Brain microvascular endothelial cell (primary cell): ENCODE measurements at regions not wholly inside any gene's neighbourhood (a gene's known extent, or its start where the extent isn't known, plus 50 kb on each side); places are given as distances from the start of the nearest gene placed in this dataset.

Experiments used
- DNase-seq: peaks from one replicate; pipeline ENCODE4 v3.0.0-alpha.2; 2020
- H3K27ac ChIP-seq: fragments of 250-450 bp; sonication (Bioruptor Pico); 2 replicates; pipeline ENCODE4 v1.5.1; 2020; ENCODE audit warnings: mild to moderate bottlenecking, moderate library complexity
- H3K27me3 ChIP-seq: fragments of 250-450 bp; sonication (Bioruptor Pico); replicated peaks from 2 replicates; pipeline ENCODE4 v1.5.1; 2020; ENCODE audit warnings: mild to moderate bottlenecking
- H3K36me3 ChIP-seq: fragments of 250-450 bp; sonication (Bioruptor Pico); replicated peaks from 2 replicates; pipeline ENCODE4 v1.5.1; 2020; ENCODE audit warnings: mild to moderate bottlenecking
- H3K4me3 ChIP-seq: 2 replicates; pipeline ENCODE4 v1.5.1; 2011; ENCODE audit warnings: low read depth, mild to moderate bottlenecking, control low read depth, low read length, moderate library complexity
- in situ Hi-C: cut with HindIII; loops from 2 replicates; pipeline ENCODE4 v1.10.0; 2017; ENCODE audit warnings: low sequenced_read_pairs, low pct_ligation_motif_present
- TF ChIP-seq, protein P1 (sequence below): IDR thresholded peaks from 2 replicates; pipeline ENCODE4 v1.5.1; 2011; ENCODE audit warnings: low read depth, mild to moderate bottlenecking, moderate library complexity, low read length, control low read depth, inconsistent platforms; ENCODE audit errors: missing control alignments

DNA sequence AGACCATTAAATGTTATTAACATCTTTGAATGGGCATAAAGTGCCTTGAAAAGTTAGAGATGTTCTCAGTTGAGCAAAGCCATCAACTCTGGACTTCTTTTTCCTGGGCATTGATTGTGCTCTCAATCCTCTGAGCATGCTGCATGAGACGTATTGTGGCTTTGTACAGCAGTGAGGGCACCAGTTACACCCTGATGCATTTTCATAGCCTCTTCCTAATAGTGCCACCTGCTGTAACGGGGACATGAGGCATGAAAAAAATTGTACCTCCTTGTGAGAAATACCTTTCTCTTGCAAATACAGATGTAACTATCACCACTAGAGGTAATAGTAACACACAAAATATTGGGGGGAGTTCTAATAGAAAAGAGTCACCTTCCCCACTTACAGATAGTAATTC lies 697.5 kb downstream of the TMEM182 start:
- no peaks in the 10 kb centered on the region for H3K27me3 ChIP-seq
- no peak overlapping the region for H3K4me3 ChIP-seq
- TF ChIP-seq, protein P1, sequence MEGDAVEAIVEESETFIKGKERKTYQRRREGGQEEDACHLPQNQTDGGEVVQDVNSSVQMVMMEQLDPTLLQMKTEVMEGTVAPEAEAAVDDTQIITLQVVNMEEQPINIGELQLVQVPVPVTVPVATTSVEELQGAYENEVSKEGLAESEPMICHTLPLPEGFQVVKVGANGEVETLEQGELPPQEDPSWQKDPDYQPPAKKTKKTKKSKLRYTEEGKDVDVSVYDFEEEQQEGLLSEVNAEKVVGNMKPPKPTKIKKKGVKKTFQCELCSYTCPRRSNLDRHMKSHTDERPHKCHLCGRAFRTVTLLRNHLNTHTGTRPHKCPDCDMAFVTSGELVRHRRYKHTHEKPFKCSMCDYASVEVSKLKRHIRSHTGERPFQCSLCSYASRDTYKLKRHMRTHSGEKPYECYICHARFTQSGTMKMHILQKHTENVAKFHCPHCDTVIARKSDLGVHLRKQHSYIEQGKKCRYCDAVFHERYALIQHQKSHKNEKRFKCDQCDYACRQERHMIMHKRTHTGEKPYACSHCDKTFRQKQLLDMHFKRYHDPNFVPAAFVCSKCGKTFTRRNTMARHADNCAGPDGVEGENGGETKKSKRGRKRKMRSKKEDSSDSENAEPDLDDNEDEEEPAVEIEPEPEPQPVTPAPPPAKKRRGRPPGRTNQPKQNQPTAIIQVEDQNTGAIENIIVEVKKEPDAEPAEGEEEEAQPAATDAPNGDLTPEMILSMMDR: no peak
- H3K27ac ChIP-seq: no peak overlapping the region
- no peaks in the 10 kb centered on the region for H3K36me3 ChIP-seq
- DNase-seq: no peak
- in situ Hi-C loops: no loop called here

DNA sequence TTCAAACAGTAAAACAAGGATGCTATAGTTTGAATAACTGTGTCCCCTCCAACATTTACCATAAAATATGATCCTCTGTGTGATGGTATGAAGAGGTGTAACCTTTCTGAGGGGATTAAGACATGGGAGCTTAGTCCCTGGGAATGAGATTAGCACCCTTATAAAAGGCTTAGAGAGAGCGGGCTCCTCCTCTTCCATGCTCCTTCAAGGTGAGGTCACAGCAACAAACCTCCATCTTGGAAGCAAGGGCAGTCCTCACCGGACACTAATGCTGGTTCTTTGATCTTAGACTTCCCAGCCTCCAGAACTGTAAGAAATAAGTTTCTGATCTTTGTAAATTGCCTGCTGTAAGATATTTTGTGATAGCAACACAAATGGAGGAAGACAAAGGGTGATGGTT lies 700.3 kb downstream of the TMEM182 start:
- TF ChIP-seq, protein P1: no peak
- Histone ChIP-seq H3K36me3 (no peaks in the 10 kb centered on the region), H3K27ac (no peak overlapping the region), H3K27me3 (no peaks in the 10 kb centered on the region), H3K4me3 (no peak overlapping the region)
- no peak for DNase-seq
- in situ Hi-C loops: no loop called here

DNA sequence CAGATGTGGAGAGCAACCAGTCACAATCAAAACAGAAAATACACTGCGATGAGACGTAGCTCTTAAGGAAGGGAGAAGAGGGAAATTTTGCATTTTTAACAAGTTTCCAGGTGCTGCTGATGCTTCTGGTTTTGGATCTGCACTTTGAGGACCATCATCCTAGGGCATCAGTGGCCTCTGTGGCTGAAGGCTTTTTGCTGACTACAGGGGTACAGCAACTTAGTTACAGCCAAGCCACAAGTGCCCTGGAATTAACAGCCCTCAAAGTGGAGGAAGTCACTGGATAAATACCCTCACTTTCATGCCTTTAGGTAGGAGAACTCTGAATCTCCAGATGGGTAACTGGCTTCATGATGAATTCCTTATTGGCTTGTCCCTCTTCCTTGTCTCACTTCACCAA lies 700.9 kb downstream of the TMEM182 start:
- no peaks in the 10 kb centered on the region for H3K36me3 ChIP-seq
- in situ Hi-C loops: no loop called here
- no peaks in the 10 kb centered on the region for H3K27me3 ChIP-seq
- no peak overlapping the region for H3K4me3 ChIP-seq
- TF ChIP-seq, protein P1: no peak
- no peak for DNase-seq
- H3K27ac ChIP-seq: no peak overlapping the region

DNA sequence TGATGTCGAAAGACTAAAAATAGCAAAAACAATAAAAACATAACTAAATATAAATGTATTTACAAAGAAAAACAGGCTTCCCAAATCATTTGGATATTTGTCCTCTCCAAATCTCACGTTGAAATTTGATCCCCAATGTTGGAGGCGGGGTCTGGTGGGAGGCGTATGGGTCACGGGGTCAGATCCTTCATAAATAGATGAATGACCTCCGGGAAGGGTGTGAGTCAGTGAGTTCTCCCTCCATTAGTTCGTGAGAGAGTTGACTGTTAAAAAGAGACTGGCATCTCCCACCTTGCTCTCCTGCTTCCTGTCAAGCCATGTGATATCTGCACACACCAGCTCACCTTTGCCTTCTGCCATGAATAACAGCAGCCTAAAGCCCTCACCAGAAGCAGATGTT lies 703.0 kb downstream of the TMEM182 start:
- no peak overlapping the region for H3K4me3 ChIP-seq
- no peaks in the 10 kb centered on the region for H3K27me3 ChIP-seq
- H3K36me3 ChIP-seq: no peaks in the 10 kb centered on the region
- in situ Hi-C loops: no loop called here
- TF ChIP-seq, protein P1: no peak
- H3K27ac ChIP-seq: no peak overlapping the region
- no peak for DNase-seq

DNA sequence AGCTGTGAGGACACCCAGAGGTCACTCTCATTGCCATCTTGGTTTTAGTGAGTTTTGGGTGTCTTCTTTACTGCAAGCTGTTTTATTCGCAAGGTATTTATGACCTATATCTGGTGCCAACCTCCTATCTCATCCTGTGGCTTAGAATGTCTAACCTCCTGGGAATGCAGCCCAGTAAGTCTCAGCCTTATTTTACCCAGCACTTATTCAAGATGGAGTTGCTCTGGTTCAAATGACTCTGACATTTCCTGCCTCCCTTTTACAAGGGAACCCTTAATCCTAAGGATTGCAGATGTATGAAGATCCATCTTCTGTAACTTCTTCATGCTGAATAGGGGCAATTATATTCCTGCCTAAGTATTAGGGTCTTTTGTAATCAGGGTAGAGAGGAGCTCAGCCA lies 708.0 kb downstream of the TMEM182 start:
- in situ Hi-C loops: no loop called here
- TF ChIP-seq, protein P1: no peak

DNA sequence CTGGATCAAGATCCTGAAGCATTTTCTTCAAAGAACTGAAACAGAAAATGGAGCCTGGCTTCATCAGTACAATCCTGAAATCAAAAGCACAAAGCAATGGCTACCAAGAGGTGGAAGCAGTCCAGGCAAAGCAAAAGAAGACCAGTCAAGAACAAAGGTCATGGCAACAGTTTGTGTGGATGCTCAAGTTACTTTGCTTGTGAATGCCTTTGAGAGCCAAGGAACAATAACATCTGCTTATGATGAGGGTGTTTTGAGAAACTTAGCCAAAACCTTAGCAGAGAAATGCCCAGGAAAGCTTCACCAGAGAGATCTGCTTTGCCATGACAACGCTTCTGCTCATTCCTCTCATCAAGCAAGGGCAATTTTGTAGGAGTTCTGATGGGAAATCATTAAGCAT lies 723.1 kb downstream of the TMEM182 start:
- Histone ChIP-seq H3K27ac (no peak overlapping the region), H3K27me3 (no peaks in the 10 kb centered on the region), H3K36me3 (no peaks in the 10 kb centered on the region), H3K4me3 (no peak overlapping the region)
- TF ChIP-seq, protein P1: no peak
- in situ Hi-C loops: no loop called here
- DNase-seq: no peak

More for the DNA sequence above, 708.0 kb downstream of the TMEM182 start:
- DNase-seq: no peak
- H3K36me3 ChIP-seq: no peaks in the 10 kb centered on the region
- no peak overlapping the region for H3K4me3 ChIP-seq
- H3K27ac ChIP-seq: no peak overlapping the region
- H3K27me3 ChIP-seq: no peaks in the 10 kb centered on the region
